HG02981 (cell line): ENCODE measurements at regions not wholly inside any gene's neighbourhood (a gene's known extent, or its start where the extent isn't known, plus 50 kb on each side); places are given as distances from the start of the nearest gene placed in this dataset.

Source experiments
- ATAC-seq: cut with Tn5 transposase; IDR thresholded peaks from one replicate; pipeline ENCODE4 v1.9.1; 2021; ENCODE audit warnings: mild to moderate bottlenecking, moderate library complexity; ENCODE audit not compliant: unreplicated experiment

DNA sequence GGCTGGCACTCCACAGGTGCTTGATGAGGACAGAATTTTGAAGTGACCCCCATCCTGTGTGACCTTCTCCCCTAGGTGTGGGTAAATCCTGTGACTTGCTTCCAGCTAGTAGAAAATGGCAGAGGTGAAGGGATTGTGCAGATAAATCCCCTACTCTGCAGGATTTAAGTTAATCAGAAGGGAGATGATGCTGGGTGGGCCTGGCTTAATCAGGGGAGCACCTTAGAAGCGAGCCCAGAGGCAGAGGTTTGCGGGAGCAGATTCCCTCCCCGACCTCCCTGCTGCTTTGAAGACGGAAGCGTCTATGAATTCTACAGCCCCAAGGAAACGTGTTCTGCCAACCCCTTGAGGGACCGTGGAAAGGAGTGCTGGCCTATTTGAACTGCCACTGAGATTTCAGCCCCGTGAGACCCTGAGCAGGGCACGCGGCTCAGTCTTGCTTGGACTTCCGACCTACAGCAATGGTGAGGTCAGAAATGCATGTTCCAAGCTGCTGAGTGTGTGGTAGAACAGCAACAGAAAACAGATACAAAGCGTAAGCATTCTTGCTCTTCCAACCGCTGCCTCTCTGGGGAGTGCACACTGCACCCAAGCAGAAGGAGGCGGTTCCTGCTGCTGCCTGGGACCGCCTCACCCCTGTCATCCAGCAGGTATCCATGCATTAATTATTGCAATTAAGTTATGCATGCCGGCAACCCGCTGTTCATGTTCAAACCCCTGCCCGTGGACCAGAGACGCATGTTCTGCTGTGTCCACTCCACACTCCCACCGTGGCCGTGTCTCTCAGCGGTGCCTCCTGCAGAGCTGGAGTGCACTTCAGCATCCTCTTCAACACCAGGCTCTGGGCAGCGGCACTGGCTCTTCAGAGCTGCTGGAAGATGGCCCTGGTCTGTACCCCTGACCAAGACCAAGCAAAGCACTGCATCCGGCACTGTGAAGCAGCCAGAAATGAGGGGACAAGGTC is 54.6 kb upstream of the RXRA start:
- ATAC-seq = no peak

- ATAC-seq = no peak
Measured at GRCh38 chr9:134272302-134273023, 53.8 kb upstream of the RXRA start.

- no peak for ATAC-seq
Measured at GRCh38 chr9:134273647-134274046, 52.6 kb upstream of the RXRA start.

DNA sequence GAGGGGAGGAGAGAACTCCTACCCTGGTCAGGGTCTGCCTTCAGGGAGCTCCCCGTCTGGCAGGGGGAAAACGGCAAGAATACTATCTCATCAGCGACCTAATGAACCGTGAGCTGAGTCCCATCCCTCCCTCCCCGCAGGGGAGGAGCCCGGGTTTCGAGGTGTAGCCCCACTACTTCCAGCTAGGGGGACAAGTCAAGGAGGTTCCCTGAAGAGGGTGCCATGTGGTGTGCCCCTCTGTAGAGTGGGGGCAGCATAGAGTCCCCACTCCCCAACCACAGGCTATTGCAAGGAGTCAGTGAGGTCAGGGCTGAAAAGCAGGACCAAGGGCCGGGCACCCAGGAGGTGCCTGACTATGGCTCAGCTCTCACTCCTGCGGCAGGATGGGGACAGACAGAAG is 50.9 kb upstream of the RXRA start:
- no peak for ATAC-seq

GRCh38 chr9:134276453-134277245 is 49.6 kb upstream of the RXRA start:
- ATAC-seq = no peak
